HPDE6-E6E7 (cell line): ENCODE measurements at regions not wholly inside any gene's neighbourhood (a gene's known extent, or its start where the extent isn't known, plus 50 kb on each side); places are given as distances from the start of the nearest gene placed in this dataset.
"Not testable (repeated sequence)": the region's sequence is repeated elsewhere in the genome, so short reads cannot be mapped to it uniquely, and the experiment has no call there.

Experiments
- DNase-seq: peaks from one replicate; pipeline ENCODE4 v3.0.0; 2011; ENCODE audit warnings: missing footprints; ENCODE audit errors: extremely low spot score

GRCh38 chr2:123808243-123808642 lies 216.8 kb upstream of the CNTNAP5 start:
- DNase-seq = no peak

DNA sequence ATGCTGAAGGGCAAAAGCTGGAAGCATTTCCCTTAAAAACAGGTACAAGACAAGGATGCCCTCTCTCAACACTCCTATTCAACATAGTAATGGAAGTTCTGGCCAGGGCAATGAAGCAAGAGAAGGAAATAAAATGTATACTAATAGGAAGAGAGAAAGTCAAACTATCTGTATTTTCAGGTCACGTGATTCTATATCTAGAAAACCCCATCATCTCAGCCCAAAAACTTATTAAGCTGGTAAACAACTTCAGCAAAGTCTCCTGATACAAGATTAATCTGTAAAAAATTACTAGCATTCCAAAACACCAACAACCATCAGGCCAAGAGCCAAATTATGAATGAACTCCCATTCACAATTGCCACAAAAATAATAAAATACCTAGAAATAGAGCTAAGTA lies 213.2 kb upstream of the CNTNAP5 start:
- no peak for DNase-seq

DNA sequence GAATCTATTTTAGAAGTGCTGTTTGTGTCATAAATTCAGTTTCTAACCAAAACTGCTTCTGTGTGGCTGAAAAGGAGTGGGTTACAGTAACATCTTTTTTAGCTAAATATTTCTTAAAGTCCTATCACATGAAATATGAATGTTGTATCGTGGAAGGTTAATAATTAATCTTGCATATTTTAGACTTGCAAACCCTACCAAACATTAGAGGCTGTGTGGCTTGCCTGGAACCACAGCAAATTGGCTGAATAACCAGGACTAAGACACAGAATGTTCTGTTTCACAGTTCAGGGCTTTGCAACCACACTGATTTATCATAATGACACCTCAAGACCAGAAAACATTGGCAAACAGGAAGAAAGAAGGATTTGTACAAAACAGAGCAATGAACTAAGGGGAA lies 208.9 kb upstream of the CNTNAP5 start:
- DNase-seq = no peak

DNA sequence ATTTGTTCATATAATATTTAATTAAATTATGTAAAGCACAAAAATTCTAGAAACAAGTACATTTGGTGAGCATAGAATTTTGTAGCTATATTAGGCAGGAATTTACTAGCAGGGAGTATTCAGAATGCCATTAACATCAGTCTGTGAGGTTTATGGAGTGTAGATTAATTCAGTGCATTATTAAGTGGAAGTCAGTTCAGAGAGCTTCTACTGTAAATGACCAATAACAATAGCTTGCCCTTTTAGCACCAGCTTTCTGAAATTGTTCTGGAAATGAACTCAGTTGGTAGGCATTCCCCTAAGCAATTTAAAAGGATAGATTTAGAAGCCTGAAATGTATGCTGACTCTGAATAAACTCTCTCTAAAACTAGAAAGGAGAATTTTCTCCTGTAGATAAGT lies 208.2 kb upstream of the CNTNAP5 start:
- DNase-seq = no peak

DNA sequence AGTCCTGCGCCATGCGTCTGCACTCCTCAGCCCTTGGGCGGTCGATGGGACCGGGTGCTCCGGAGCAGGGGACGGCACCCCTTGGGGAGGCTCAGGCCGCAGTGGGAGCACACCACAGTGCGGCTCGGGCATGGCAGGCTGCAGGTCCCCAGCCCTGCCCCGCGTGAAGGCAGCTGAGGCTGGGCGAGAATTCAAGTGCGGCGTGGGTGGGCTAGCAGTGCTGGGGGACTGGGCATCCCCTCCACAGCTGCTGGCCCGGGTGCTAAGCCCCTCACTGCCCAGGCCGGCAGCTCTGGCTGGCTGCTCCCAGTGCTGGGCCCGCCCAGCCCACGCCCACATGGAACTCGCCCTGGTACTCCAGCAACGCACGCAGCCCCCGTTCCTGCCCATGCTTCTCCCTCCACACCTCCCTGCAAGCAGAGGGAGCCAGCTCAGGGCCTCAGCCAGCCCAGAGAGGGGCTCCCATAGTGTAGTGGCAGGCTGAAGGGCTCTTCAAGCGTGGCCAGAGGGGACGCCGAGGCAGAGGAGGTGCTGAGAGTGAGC lies 198.3 kb upstream of the CNTNAP5 start:
- no peak for DNase-seq

- DNase-seq = no peak
Measured at GRCh38 chr2:123839326-123839725, 185.8 kb upstream of the CNTNAP5 start.

DNA sequence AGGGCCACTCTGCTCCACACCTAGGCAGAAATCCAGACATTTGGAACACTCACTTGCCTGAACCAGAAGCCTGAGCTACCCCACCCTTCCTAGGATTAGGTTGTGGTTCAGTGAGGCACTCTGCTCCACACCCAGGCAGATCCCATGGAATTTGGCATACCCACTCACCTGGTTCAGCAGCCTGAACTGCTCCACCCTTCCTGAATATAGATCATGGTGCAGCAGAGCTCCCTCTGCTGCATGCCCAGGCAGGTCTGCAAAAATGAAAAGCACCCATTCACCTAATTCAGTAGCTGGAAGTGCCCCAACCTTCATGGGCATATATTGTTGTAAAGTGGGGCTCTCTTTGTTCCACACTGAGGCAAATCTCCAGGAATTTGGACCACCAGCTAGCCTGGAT lies 185.1 kb upstream of the CNTNAP5 start:
- DNase-seq = peak; percentile 2

DNA sequence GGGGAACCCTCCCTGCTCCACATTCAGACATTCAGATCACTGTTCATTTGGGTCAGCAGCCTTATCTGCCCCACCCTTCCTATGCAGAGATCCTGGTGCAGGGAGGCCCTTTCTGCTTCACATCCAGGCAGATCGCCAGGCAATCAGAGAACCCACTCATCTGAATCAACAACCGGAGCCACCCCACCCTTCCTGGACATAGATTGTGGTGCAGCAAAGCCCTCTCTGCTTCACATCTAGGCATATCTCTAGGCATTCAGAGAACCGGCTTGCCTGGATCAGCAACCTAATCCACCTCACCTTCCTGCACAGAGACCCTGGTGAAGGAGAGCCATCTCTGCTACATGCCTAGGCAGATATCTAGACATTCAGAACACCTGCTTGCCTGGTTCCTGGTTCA lies 184.5 kb upstream of the CNTNAP5 start:
- no peak for DNase-seq

DNA sequence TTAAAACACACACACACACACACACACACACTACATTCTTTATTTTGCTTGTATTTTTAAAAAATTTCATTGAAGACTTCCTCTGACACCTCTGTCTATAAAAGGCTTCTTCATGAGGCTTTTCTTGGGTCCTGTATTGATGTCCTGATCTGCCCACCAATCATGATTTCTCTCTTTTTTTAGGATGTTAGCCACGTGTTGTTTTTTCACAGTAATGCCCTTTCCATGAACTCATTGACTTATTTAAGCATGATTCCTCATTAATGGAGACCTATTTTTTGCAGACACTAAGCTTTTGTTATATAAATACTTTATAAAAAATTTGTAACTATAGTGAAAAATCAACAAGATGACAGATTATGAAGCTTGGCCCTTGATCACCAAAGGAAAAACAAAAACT lies 173.8 kb upstream of the CNTNAP5 start:
- no peak for DNase-seq

- no peak for DNase-seq
Measured at GRCh38 chr2:123853161-123853560, 171.9 kb upstream of the CNTNAP5 start.

DNA sequence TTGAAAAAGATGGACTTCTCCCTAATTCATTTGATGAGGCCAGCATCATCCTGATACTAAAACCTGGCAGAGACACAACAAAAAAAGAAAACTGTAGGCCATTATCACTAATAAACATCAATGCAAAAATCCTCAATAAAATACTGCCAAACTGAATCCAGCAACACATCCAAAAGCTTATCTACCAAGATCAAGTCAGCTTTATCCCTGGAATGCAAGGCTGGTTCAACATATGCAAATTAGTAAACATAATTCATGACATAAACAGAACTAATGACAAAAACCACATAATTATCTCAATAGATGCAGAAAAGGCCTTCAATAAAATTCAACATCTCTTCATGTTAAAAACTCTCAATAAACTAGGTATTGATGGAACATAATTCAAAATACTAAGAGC lies 166.1 kb upstream of the CNTNAP5 start:
- not testable (repeated sequence) for DNase-seq

DNA sequence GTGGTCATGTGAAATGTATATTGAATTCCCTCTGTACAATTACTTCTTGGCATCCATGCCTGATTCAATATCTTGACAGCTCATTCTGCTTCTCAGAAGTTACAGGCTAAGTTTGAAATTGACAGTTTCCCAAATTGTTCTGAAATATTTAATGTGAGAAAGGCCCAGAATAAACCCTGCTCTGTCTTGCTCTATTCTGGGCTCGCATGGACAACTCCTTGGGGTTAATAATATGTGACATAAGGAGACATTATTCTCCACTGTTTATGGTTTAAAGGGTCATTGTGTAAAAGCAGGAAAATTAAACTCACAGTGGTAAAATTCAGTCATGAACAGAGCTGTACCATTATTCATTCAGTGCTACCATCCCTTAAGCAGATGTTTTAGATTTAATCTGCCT lies 160.7 kb upstream of the CNTNAP5 start:
- DNase-seq = no peak

GRCh38 chr2:123870206-123870880 lies 154.7 kb upstream of the CNTNAP5 start:
- no peak for DNase-seq

GRCh38 chr2:123870881-123871276 lies 154.2 kb upstream of the CNTNAP5 start:
- DNase-seq = no peak

DNA sequence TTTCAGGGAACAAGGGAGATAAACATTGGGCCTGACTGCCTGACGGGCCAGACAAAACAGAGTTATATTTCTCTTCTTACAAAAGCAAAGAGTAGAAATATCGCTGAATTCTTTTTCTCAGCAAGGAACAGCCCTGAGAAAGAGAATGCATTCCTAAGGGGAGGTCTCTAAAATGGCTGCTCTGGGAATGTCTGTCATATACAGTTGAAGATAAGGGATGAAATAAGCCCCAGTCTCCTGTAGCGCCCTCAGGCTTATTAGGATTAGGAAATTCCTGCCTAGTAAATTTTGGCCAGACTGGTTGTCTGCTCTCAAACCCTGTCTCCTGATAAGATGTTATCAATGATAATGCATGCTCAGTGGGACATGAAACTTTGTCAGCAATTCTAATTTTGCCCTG lies 134.9 kb upstream of the CNTNAP5 start:
- DNase-seq = no peak

DNA sequence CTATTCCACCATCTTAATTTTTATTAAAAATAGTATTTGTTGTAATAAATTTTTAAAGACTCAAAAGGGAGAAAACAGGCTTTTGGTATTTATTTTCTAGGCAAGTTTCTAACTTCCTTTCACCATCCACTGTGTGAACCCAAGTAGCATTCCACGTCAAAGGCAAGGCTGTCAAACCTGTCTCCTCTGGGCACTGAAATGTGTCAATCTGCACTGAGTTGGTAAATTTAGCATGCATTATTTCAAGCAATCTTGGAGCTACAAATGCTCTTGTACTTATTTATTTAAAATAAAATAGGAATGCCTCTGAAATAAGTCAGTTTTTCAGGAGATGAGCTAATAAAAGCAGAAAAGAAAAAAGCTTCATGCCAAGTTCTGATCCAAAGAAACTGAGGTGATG lies 130.9 kb upstream of the CNTNAP5 start:
- DNase-seq = no peak

GRCh38 chr2:123895651-123896050 lies 129.4 kb upstream of the CNTNAP5 start:
- DNase-seq = no peak

- DNase-seq = no peak
Measured at GRCh38 chr2:123901256-123901655, 123.8 kb upstream of the CNTNAP5 start.

- DNase-seq = no peak
Measured at GRCh38 chr2:123906361-123906760, 118.7 kb upstream of the CNTNAP5 start.

DNA sequence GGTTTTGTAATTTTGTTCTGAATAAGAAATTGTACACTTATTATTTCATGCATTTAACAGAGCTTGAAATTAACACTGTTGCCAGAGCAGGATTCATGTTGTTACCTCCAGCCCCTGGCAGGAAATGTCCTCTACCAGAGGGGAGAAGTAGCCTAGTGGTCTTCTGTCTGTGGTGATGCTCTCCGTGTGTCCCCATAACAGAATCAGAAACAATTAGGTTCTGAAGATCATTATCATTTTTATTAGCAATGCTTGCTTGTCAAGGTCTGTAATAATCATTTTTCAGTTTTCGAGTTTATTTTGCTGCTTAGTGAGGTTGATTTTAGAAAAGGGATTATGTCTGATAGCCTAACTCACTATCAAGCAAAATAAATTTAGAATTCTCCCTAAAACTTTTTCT lies 116.6 kb upstream of the CNTNAP5 start:
- no peak for DNase-seq

GRCh38 chr2:123912171-123912570 lies 112.9 kb upstream of the CNTNAP5 start:
- no peak for DNase-seq

- no peak for DNase-seq
Measured at GRCh38 chr2:123913143-123913735, 111.8 kb upstream of the CNTNAP5 start.

DNA sequence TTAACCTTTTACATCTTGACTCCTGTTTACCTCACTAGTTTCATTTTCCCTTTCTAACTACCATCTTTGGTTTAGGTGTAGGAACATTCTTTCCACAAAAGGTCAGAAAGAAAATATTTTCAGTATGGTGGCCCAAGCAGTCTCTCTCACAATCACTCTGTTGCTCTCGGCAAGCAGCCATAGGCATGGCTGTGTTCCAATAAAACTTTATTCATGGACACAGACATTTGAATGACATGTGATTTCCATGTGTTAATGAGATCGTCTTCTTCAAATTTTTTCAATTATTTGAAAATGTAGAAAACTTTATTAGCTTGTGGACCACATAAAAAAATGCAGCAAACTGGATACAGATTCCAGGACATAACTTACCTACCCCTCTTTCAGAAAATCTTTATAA lies 109.7 kb upstream of the CNTNAP5 start:
- no peak for DNase-seq

DNA sequence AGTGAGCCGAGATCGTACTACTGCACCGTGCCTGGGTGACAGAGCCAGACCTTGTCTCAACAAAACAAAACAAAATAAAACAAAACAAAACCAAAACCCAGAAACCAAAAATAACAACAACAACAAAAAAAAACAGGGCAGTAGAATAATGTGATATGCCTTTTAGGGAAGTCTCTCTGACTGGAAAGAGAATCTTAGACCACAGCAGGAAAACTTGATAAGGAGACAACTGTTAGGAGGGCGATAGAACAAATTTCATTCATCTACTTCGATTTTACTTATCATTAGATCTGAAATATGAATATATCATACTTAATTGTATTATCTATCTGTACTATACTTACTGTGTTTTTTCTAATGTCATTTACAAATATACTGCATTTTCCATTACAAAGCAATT lies 109.0 kb upstream of the CNTNAP5 start:
- no peak for DNase-seq
